ENCODE measurements at regions not wholly inside any gene's neighbourhood (a gene's known extent, or its start where the extent isn't known, plus 50 kb on each side); places are given as distances from the start of the nearest gene placed in this dataset.

GRCh38 chr12:30329281-30329680, 366.4 kb downstream of the IPO8 start (continued):
- no peak for TF ChIP-seq CTCF (IDR thresholded peaks at IDR 0.05)
- TF ChIP-seq MAX (IDR thresholded peaks at IDR 0.05), result no peak
- no peak for TF ChIP-seq MAZ (IDR thresholded peaks at IDR 0.05; ENCODE audit: borderline replicate concordance, low read depth, low read length)
- no peak for TF ChIP-seq SMC3 (IDR thresholded peaks at IDR 0.05)
- no peak for TF ChIP-seq ZFP36 (IDR thresholded peaks at IDR 0.05; ENCODE audit: borderline replicate concordance, partially characterized antibody)

GRCh38 chr12:30323008-30323407, 372.7 kb downstream of the IPO8 start:
- Histone ChIP-seq H3K9me3 (no peaks in the 10 kb centered on the region), H3K4me3 (no peak overlapping the region), H3K4me2 (no peak overlapping the region), H3K27ac (no peak overlapping the region), H3K4me1 (no peaks in the 10 kb centered on the region)
- CTCF ChIA-PET, result interaction anchor here (0.6 kb wide), 1 partner anchor 1006 kb away, joined by 3 read pairs; no protein-coding TSS in a partner anchor
- no peak for FAIRE-seq
- TF ChIP-seq E2F6 (IDR thresholded peaks at IDR 0.05; ENCODE audit: borderline replicate concordance, low read depth), result no peak
- TF ChIP-seq RAD21 (conservative IDR thresholded peaks at IDR 0.05 in 1 of 2, IDR thresholded peaks at IDR 0.05 in 1 of 2), result 0 out of 5 replicates have a peak, but pooled peaks of 1 of the 2 experiments have one; percentile 13
- ATAC-seq, result no peak
- DNase-seq (ENCODE audit: low read depth in 1 of 2, low spot score in 1 of 2), result no peak
- 3% methylated on average over 4 of the region's 4 CpGs for WGBS (ENCODE audit: missing lambda C conversion rate)
- POLR2A ChIA-PET, result no interaction called here

- ATAC-seq (no peak), FAIRE-seq (no peak), DNase-seq (ENCODE audit: low read depth in 1 of 2, low spot score in 1 of 2) (no peak)
- H3K4me3 ChIP-seq, result no peak overlapping the region
- ChIA-PET CTCF (no interaction called here), POLR2A (no interaction called here)
- H3K9me3 ChIP-seq, result no peaks in the 10 kb centered on the region
- 45% methylated on average over 13 of the region's 13 CpGs for WGBS (ENCODE audit: missing lambda C conversion rate)
- no peak overlapping the region for H3K4me2 ChIP-seq
- no peaks in the 10 kb centered on the region for H3K4me1 ChIP-seq
- no peak for TF ChIP-seq KDM1A (IDR thresholded peaks at IDR 0.05; ENCODE audit: low read depth)
- TF ChIP-seq NPAS2 (CRISPR knock-in tag; IDR thresholded peaks at IDR 0.05; ENCODE audit: borderline replicate concordance), result no peak
- TF ChIP-seq JUNB (IDR thresholded peaks at IDR 0.05), result no peak
- TF ChIP-seq CTCF (IDR thresholded peaks at IDR 0.05), result no peak
- TF ChIP-seq MAX (IDR thresholded peaks at IDR 0.05), result no peak
- TF ChIP-seq CEBPB (IDR thresholded peaks at IDR 0.05), result no peak
- no peak overlapping the region for H3K27ac ChIP-seq
These were observed 375.1 kb downstream of the IPO8 start for GRCh38 chr12:30320561-30320960.

- CTCF ChIA-PET, result no interaction called here
These were observed 381.1 kb downstream of the IPO8 start for GRCh38 chr12:30314506-30315100.

More at GRCh38 chr12:30314506-30315100, 381.1 kb downstream of the IPO8 start:
- Histone ChIP-seq H3K9me3 (no peaks in the 10 kb centered on the region), H3K4me2 (no peak overlapping the region), H3K4me3 (no peak overlapping the region), H3K27ac (no peak overlapping the region), H3K4me1 (no peaks in the 10 kb centered on the region)
- POLR2A ChIA-PET, result no interaction called here
- WGBS (ENCODE audit: missing lambda C conversion rate), result 1% methylated on average over 5 of the region's 5 CpGs
- DNase-seq (ENCODE audit: low read depth in 1 of 2, low spot score in 1 of 2), result no peak
- no peak for FAIRE-seq
- ATAC-seq, result no peak
- TF ChIP-seq ELK1 (IDR thresholded peaks at IDR 0.05; ENCODE audit: low read depth, low read length), result no peak
- TF ChIP-seq TFCP2L1 (CRISPR knock-in tag; IDR thresholded peaks at IDR 0.05), result no peak
- TF ChIP-seq ZFP36 (IDR thresholded peaks at IDR 0.05; ENCODE audit: borderline replicate concordance, partially characterized antibody), result no peak
- TF ChIP-seq KDM1A (IDR thresholded peaks at IDR 0.05; ENCODE audit: low read depth), result no peak
- TF ChIP-seq CBX8 (IDR thresholded peaks at IDR 0.05), result no peak
- TF ChIP-seq ZC3H11A (IDR thresholded peaks at IDR 0.05), result no peak
- no peak for TF ChIP-seq NR3C1 (IDR thresholded peaks at IDR 0.05)
- TF ChIP-seq JUN (IDR thresholded peaks at IDR 0.05), result no peak
- TF ChIP-seq EP300 (IDR thresholded peaks at IDR 0.05), result no peak
- TF ChIP-seq HES2 (IDR thresholded peaks at IDR 0.05), result no peak
- no peak for TF ChIP-seq POLR2AphosphoS2 (conservative IDR thresholded peaks at IDR 0.05; ENCODE audit: low read length)
- TF ChIP-seq E2F6 (IDR thresholded peaks at IDR 0.05; ENCODE audit: borderline replicate concordance, low read depth), result no peak
- TF ChIP-seq EHMT2 (IDR thresholded peaks at IDR 0.05; ENCODE audit: low read depth), result no peak
- no peak for TF ChIP-seq FOSL2 (IDR thresholded peaks at IDR 0.05)
- no peak for TF ChIP-seq FOSL2 (CRISPR knock-in tag; IDR thresholded peaks at IDR 0.05)
- no peak for TF ChIP-seq FOSB (CRISPR knock-in tag; IDR thresholded peaks at IDR 0.05)
- TF ChIP-seq MAX (IDR thresholded peaks at IDR 0.05), result no peak

Data from A549 (cell line).